Neural progenitor cell (in vitro differentiated cells): ENCODE measurements at regions not wholly inside any gene's neighbourhood (a gene's known extent, or its start where the extent isn't known, plus 50 kb on each side); places are given as distances from the start of the nearest gene placed in this dataset.

ENCODE experiments used
- EZH2 ChIP-seq: fragments of 200-600 bp; sonication (generic); IDR thresholded peaks from 2 replicates; pipeline ENCODE4 v1.6.1; 2017; ENCODE audit warnings: antibody characterized with exemption, mild to moderate bottlenecking, moderate library complexity
- EZH2phosphoT487 ChIP-seq: fragments of 200-600 bp; sonication (generic); IDR thresholded peaks from 2 replicates; pipeline ENCODE4 v1.6.1; 2017; ENCODE audit warnings: antibody characterized with exemption
- TF ChIP-seq, protein P1 (sequence below): fragments of 200-600 bp; sonication (generic); IDR thresholded peaks from 2 replicates; pipeline ENCODE4 v1.5.1; 2017; ENCODE audit warnings: antibody characterized with exemption, mild to moderate bottlenecking

- TF ChIP-seq, protein P1, sequence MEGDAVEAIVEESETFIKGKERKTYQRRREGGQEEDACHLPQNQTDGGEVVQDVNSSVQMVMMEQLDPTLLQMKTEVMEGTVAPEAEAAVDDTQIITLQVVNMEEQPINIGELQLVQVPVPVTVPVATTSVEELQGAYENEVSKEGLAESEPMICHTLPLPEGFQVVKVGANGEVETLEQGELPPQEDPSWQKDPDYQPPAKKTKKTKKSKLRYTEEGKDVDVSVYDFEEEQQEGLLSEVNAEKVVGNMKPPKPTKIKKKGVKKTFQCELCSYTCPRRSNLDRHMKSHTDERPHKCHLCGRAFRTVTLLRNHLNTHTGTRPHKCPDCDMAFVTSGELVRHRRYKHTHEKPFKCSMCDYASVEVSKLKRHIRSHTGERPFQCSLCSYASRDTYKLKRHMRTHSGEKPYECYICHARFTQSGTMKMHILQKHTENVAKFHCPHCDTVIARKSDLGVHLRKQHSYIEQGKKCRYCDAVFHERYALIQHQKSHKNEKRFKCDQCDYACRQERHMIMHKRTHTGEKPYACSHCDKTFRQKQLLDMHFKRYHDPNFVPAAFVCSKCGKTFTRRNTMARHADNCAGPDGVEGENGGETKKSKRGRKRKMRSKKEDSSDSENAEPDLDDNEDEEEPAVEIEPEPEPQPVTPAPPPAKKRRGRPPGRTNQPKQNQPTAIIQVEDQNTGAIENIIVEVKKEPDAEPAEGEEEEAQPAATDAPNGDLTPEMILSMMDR, result no peak
- TF ChIP-seq EZH2, result no peak
- no peak for TF ChIP-seq EZH2phosphoT487
These were observed 133.4 kb downstream of the ACTL7B start for GRCh38 chr9:108722396-108722795.
